ENCODE measurements at regions not wholly inside any gene's neighbourhood (a gene's known extent, or its start where the extent isn't known, plus 50 kb on each side); places are given as distances from the start of the nearest gene placed in this dataset.

GRCh38 chrX:42515939-42516338, 262.0 kb downstream of the PPP1R2C start:
- no peak for TF ChIP-seq CTCF (IDR thresholded peaks at IDR 0.05; ENCODE audit: borderline replicate concordance, extremely low read depth, low read length, poor library complexity, severe bottlenecking)
- no peak for TF ChIP-seq EZH2 (IDR thresholded peaks at IDR 0.05; ENCODE audit: borderline replicate concordance, low read depth, low read length, severe bottlenecking)
